Karpas-422 (cell line): ENCODE measurements at regions not wholly inside any gene's neighbourhood (a gene's known extent, or its start where the extent isn't known, plus 50 kb on each side); places are given as distances from the start of the nearest gene placed in this dataset.

ENCODE experiments used
- DNase-seq: peaks from one replicate; pipeline ENCODE4 v3.0.0-alpha.2; 2015
- H2AFZ ChIP-seq: fragments of 200-600 bp; sonication (generic); 2 replicates; pipeline ENCODE4 v1.6.1; 2014; ENCODE audit warnings: antibody characterized with exemption, low read length, mixed read lengths
- H3K27ac ChIP-seq: fragments of 200-600 bp; sonication (generic); 2 replicates; pipeline ENCODE4 v1.5.1; 2014; ENCODE audit warnings: mild to moderate bottlenecking, low read length, moderate library complexity
- H3K27me3 ChIP-seq: fragments of 200-600 bp; sonication (generic); 2 replicates; pipeline ENCODE4 v1.6.1; 2014; ENCODE audit warnings: low read length, mixed read lengths
- H3K36me3 ChIP-seq: fragments of 200-600 bp; sonication (generic); 2 replicates; pipeline ENCODE4 v1.6.1; 2014; ENCODE audit warnings: low read length, mixed read lengths; ENCODE audit not compliant: insufficient read depth
- H3K4me1 ChIP-seq: fragments of 200-600 bp; sonication (generic); 2 replicates; pipeline ENCODE4 v1.6.1; 2014; ENCODE audit warnings: mild to moderate bottlenecking, low read length, mixed read lengths
- H3K4me2 ChIP-seq: fragments of 200-600 bp; sonication (generic); 2 replicates; pipeline ENCODE4 v1.6.1; 2014; ENCODE audit warnings: low read length, low read depth, mild to moderate bottlenecking; ENCODE audit not compliant: poor library complexity, severe bottlenecking
- H3K4me3 ChIP-seq: fragments of 200-600 bp; sonication (generic); 2 replicates; pipeline ENCODE4 v1.5.1; 2014; ENCODE audit warnings: mild to moderate bottlenecking, antibody characterized with exemption, low read length, mixed read lengths
- H3K79me2 ChIP-seq: fragments of 200-600 bp; sonication (generic); 2 replicates; pipeline ENCODE4 v1.6.1; 2014; ENCODE audit warnings: mild to moderate bottlenecking, low read length, mixed read lengths
- H3K9ac ChIP-seq: fragments of 200-600 bp; sonication (generic); 2 replicates; pipeline ENCODE4 v1.6.0; 2014; ENCODE audit warnings: low read length
- H3K9me2 ChIP-seq: fragments of 200-600 bp; sonication (generic), shearing (Covaris generic); replicated peaks from 2 replicates; pipeline ENCODE4 v1.6.0; 2014; ENCODE audit warnings: mild to moderate bottlenecking, low read length, moderate library complexity; ENCODE audit not compliant: insufficient read depth
- H3K9me3 ChIP-seq: fragments of 300-700, 200-600 bp; sonication (generic); 2 replicates; pipeline ENCODE4 v1.6.1; 2014; ENCODE audit warnings: low read length, mixed read lengths
- H4K20me1 ChIP-seq: fragments of 200-600 bp; sonication (generic); 2 replicates; pipeline ENCODE4 v1.6.1; 2014; ENCODE audit warnings: mild to moderate bottlenecking, antibody characterized with exemption, low read length, low read depth; ENCODE audit not compliant: insufficient read depth

DNA sequence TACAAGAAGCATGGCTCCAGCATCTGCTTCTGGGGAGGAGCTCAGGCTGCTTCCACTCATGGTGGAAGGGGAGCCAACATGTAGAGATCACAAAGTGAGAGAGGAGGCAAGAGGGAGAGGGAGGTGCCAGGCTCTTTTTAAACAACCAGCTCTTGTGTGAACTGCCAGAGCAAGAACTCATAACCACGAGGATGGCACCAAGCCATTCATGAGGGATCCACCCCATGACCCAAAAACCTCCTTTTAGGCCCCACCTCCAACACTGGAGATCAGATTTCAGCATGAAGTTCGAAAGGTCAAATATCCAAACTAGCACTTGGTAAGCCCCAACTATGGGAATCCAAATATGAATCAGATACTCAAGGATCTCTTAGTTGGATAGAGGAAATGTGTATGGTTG is 131.2 kb downstream of the RXFP2 start:
- Histone ChIP-seq H3K4me3 (no peak overlapping the region), H3K36me3 (no peaks in the 10 kb centered on the region), H2AFZ (no peak overlapping the region), H3K4me1 (no peaks in the 10 kb centered on the region), H3K79me2 (no peaks in the 10 kb centered on the region), H3K9me2 (no peaks in the 10 kb centered on the region), H3K9me3 (no peaks in the 10 kb centered on the region), H3K4me2 (no peak overlapping the region), H3K27me3 (no peaks in the 10 kb centered on the region), H3K9ac (no peak overlapping the region), H3K27ac (no peak overlapping the region), H4K20me1 (no peaks in the 10 kb centered on the region)
- no peak for DNase-seq

DNA sequence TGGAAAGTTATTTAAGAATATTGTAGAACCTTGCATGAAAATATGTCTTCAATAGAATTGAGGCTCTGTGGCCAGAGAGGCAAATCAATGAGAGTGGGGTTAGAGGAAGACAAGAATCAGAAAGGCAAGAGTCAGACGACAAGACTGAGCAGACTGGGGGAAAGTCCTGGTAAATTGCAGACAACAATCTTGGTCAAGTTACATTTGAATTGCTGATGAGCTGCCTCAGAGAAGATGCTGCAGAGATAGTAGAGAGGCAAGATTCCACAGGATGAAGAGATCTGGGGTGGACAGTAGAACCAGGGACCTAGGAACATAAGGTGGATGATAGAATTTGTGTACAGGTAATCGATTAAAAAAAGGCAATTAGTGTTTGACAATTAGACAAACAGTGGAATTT is 133.8 kb downstream of the RXFP2 start:
- Histone ChIP-seq H3K79me2 (no peaks in the 10 kb centered on the region), H2AFZ (no peak overlapping the region), H3K9me3 (no peaks in the 10 kb centered on the region), H3K4me3 (no peak overlapping the region), H4K20me1 (no peaks in the 10 kb centered on the region), H3K9ac (no peak overlapping the region), H3K36me3 (no peaks in the 10 kb centered on the region), H3K9me2 (no peaks in the 10 kb centered on the region), H3K27ac (no peak overlapping the region), H3K27me3 (no peaks in the 10 kb centered on the region), H3K4me1 (no peaks in the 10 kb centered on the region), H3K4me2 (no peak overlapping the region)
- no peak for DNase-seq

- Histone ChIP-seq H3K9me3 (no peaks in the 10 kb centered on the region), H3K36me3 (no peaks in the 10 kb centered on the region), H2AFZ (no peak overlapping the region), H3K9me2 (no peaks in the 10 kb centered on the region), H3K79me2 (no peaks in the 10 kb centered on the region), H3K4me3 (no peak overlapping the region), H3K4me1 (no peaks in the 10 kb centered on the region), H4K20me1 (no peaks in the 10 kb centered on the region), H3K27me3 (no peaks in the 10 kb centered on the region), H3K4me2 (no peak overlapping the region), H3K9ac (no peak overlapping the region), H3K27ac (no peak overlapping the region)
- DNase-seq = no peak
Observed at GRCh38 chr13:31875134-31875533, 135.8 kb downstream of the RXFP2 start.

DNA sequence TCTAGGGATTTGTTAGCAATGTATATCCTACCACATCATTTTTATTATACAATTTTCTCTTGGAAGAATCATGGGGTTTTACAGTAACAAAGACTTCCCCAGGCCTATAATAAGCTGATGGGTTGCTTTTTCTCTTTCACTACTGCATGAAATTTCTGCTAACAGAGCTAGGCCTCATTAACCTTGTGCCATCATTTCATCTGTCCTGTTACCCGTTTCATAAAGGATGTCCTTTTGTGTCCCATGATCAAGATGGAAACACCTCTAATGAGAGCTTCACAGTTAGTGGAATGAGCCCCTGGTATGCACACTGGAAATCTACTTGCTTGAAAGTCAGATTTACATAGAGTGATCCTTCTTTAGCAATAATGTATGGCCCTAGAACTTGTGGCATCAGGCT is 138.7 kb downstream of the RXFP2 start:
- H3K9me3 ChIP-seq = no peaks in the 10 kb centered on the region
- no peak overlapping the region for H3K9ac ChIP-seq
- no peak for DNase-seq

DNA sequence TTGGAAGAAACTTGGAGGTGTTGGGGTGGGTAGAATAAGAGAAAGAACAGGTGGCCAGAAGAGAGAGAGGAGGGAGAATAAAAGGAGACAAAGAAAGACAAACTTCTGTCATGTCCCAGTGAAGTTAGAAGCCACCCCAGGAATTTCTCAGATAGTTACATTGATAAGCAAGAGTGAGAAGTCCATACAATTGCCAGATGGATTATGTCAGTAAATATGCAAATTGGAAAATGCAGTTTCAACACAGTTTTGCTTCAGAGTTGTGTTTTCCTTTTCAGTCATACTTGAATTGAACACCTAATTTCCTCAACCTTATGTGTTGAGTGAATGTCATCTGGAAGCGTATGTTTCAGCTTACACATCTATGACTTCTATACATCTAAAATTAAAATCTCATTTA is 139.2 kb downstream of the RXFP2 start:
- DNase-seq = no peak
- no peak overlapping the region for H2AFZ ChIP-seq
- no peaks in the 10 kb centered on the region for H3K36me3 ChIP-seq
- no peak overlapping the region for H3K4me3 ChIP-seq
- H3K9me2 ChIP-seq = no peaks in the 10 kb centered on the region
- no peak overlapping the region for H3K27ac ChIP-seq
- H3K27me3 ChIP-seq = no peaks in the 10 kb centered on the region
- H3K9ac ChIP-seq = no peak overlapping the region
- no peaks in the 10 kb centered on the region for H3K9me3 ChIP-seq
- no peak overlapping the region for H3K4me2 ChIP-seq
- H4K20me1 ChIP-seq = no peaks in the 10 kb centered on the region
- H3K79me2 ChIP-seq = no peaks in the 10 kb centered on the region
- no peaks in the 10 kb centered on the region for H3K4me1 ChIP-seq

More for the DNA sequence above, 138.7 kb downstream of the RXFP2 start:
- H2AFZ ChIP-seq = no peak overlapping the region
- no peak overlapping the region for H3K27ac ChIP-seq
- no peak overlapping the region for H3K4me2 ChIP-seq
- H3K79me2 ChIP-seq = no peaks in the 10 kb centered on the region
- no peak overlapping the region for H3K4me3 ChIP-seq
- no peaks in the 10 kb centered on the region for H4K20me1 ChIP-seq
- H3K4me1 ChIP-seq = no peaks in the 10 kb centered on the region
- no peaks in the 10 kb centered on the region for H3K36me3 ChIP-seq
- H3K9me2 ChIP-seq = no peaks in the 10 kb centered on the region
- no peaks in the 10 kb centered on the region for H3K27me3 ChIP-seq

GRCh38 chr13:31878955-31879354 is 139.6 kb downstream of the RXFP2 start:
- no peak overlapping the region for H3K9ac ChIP-seq
- no peaks in the 10 kb centered on the region for H3K36me3 ChIP-seq
- H3K9me3 ChIP-seq = no peaks in the 10 kb centered on the region
- no peaks in the 10 kb centered on the region for H3K9me2 ChIP-seq
- no peaks in the 10 kb centered on the region for H3K4me1 ChIP-seq
- no peaks in the 10 kb centered on the region for H3K79me2 ChIP-seq
- H3K27me3 ChIP-seq = no peaks in the 10 kb centered on the region
- no peak overlapping the region for H2AFZ ChIP-seq
- no peaks in the 10 kb centered on the region for H4K20me1 ChIP-seq
- no peak overlapping the region for H3K27ac ChIP-seq
- no peak overlapping the region for H3K4me3 ChIP-seq
- DNase-seq = no peak
- H3K4me2 ChIP-seq = no peak overlapping the region

DNA sequence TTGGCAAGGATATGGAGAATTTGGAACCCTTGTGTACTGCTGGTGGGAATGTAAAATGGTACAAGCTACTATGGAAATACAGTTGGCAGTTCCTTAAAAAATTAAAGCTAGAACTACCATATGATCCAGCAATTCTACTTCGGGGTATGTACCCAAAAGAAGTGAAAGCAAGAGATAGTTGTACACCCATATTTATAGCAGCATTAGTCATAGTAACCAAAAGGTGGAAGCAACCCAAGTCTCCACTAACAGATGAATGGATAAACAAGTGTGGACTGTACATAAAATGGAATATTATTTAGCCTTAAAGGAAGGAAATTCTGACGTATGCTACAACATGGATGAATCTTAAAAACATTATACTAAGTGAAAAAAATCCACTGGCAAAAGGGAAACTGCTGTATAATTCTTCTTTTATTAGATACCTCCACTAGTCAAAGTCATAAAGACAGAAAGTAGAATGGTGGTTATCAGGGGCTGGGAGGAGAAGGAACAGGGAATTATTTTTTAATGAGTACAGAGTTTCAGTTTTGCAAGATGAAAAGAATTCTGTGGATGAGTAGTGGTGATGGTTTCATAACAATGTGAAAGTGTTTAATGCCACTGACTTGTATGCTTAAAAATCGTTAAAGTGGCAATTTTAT is 141.6 kb downstream of the RXFP2 start:
- no peaks in the 10 kb centered on the region for H3K4me1 ChIP-seq
- no peak overlapping the region for H3K4me2 ChIP-seq
- no peaks in the 10 kb centered on the region for H3K79me2 ChIP-seq
- H2AFZ ChIP-seq = no peak overlapping the region
- no peaks in the 10 kb centered on the region for H3K9me3 ChIP-seq
- no peaks in the 10 kb centered on the region for H4K20me1 ChIP-seq
- no peak overlapping the region for H3K4me3 ChIP-seq
- H3K9me2 ChIP-seq = no peaks in the 10 kb centered on the region
- H3K27ac ChIP-seq = no peak overlapping the region
- H3K27me3 ChIP-seq = no peaks in the 10 kb centered on the region
- no peak for DNase-seq
- no peaks in the 10 kb centered on the region for H3K36me3 ChIP-seq
- H3K9ac ChIP-seq = no peak overlapping the region

- H3K36me3 ChIP-seq = no peaks in the 10 kb centered on the region
- no peaks in the 10 kb centered on the region for H4K20me1 ChIP-seq
- no peaks in the 10 kb centered on the region for H3K4me1 ChIP-seq
- no peak overlapping the region for H2AFZ ChIP-seq
- no peaks in the 10 kb centered on the region for H3K27me3 ChIP-seq
- H3K4me2 ChIP-seq = no peak overlapping the region
- DNase-seq = no peak
- no peaks in the 10 kb centered on the region for H3K79me2 ChIP-seq
- H3K4me3 ChIP-seq = no peak overlapping the region
- no peaks in the 10 kb centered on the region for H3K9me3 ChIP-seq
- no peak overlapping the region for H3K27ac ChIP-seq
- H3K9me2 ChIP-seq = no peaks in the 10 kb centered on the region
- H3K9ac ChIP-seq = no peak overlapping the region
Observed at GRCh38 chr13:31881495-31881882, 142.2 kb downstream of the RXFP2 start.

GRCh38 chr13:31882794-31883193 is 143.5 kb downstream of the RXFP2 start:
- H2AFZ ChIP-seq = no peak overlapping the region

More at GRCh38 chr13:31882794-31883193, 143.5 kb downstream of the RXFP2 start:
- no peak overlapping the region for H3K9ac ChIP-seq
- no peak overlapping the region for H3K27ac ChIP-seq
- no peaks in the 10 kb centered on the region for H3K36me3 ChIP-seq
- H3K4me3 ChIP-seq = no peak overlapping the region
- H3K9me3 ChIP-seq = no peaks in the 10 kb centered on the region
- H3K27me3 ChIP-seq = no peaks in the 10 kb centered on the region
- H3K4me2 ChIP-seq = no peak overlapping the region
- no peaks in the 10 kb centered on the region for H3K4me1 ChIP-seq
- no peaks in the 10 kb centered on the region for H3K79me2 ChIP-seq
- no peak for DNase-seq
- H4K20me1 ChIP-seq = no peaks in the 10 kb centered on the region
- no peaks in the 10 kb centered on the region for H3K9me2 ChIP-seq
